ENCODE measurements at regions not wholly inside any gene's neighbourhood (a gene's known extent, or its start where the extent isn't known, plus 50 kb on each side); places are given as distances from the start of the nearest gene placed in this dataset.

DNA sequence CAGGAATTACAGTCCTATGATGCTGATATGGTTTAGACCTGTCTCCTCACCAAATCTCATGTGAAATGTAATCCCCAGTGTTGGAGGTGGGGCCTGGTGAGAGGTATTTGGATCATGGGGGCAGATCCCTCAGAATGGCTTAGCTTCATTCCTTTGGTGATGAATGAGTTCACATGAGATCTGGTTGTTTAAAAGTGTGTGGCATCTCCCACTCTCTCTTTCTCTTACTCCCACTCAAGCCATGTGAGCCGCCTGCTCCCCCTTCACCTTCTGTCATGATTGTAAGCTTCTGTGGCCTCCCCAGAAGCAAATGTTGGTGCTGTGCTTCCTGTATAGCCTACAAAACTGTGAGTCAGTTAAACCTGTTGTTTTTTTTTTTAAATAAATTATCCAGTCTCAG lies 89.4 kb upstream of the ARHGAP5 start:
- no peak for DNase-seq (ENCODE audit: extremely low spot score)
- TF ChIP-seq LEF1 (IDR thresholded peaks at IDR 0.05; ENCODE audit: borderline replicate concordance), result no peak
- TF ChIP-seq SUZ12 (IDR thresholded peaks at IDR 0.05), result no peak
- TF ChIP-seq CTBP1 (IDR thresholded peaks at IDR 0.05; ENCODE audit: borderline replicate concordance), result no peak
- no peak for TF ChIP-seq BHLHE40 (IDR thresholded peaks at IDR 0.05; ENCODE audit: borderline replicate concordance)
- TF ChIP-seq, protein P1, sequence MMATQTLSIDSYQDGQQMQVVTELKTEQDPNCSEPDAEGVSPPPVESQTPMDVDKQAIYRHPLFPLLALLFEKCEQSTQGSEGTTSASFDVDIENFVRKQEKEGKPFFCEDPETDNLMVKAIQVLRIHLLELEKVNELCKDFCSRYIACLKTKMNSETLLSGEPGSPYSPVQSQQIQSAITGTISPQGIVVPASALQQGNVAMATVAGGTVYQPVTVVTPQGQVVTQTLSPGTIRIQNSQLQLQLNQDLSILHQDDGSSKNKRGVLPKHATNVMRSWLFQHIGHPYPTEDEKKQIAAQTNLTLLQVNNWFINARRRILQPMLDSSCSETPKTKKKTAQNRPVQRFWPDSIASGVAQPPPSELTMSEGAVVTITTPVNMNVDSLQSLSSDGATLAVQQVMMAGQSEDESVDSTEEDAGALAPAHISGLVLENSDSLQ (IDR thresholded peaks at IDR 0.05), result no peak
- TF ChIP-seq SP1 (IDR thresholded peaks at IDR 0.05), result no peak
- no peak for TF ChIP-seq TARDBP (IDR thresholded peaks at IDR 0.05)
- no peak for TF ChIP-seq FOXA1 (IDR thresholded peaks at IDR 0.05)
- no peak for TF ChIP-seq ARNT (IDR thresholded peaks at IDR 0.05)
- ChIA-PET CTCF (no interaction called here), POLR2A (no interaction called here)

DNA sequence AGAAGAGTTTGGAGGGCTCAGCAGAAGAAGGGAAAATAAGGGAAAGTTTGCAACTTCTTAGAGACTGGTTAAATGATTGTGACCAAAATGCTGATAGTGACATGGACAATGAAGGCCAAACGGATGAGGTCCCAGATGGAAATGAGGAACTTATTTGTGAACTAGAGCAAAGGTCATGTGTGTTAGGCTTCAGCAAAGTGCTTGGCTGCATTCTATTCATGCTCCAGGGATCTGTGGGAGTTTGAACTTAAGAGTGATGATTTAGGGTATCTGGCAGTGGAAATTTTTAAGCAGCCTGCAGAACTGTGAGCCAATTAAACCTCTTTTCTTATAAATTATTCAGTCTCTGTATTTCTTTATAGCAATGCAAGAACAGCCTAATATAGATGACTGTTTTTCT lies 88.9 kb upstream of the ARHGAP5 start:
- POLR2A ChIA-PET, result no interaction called here
- TF ChIP-seq SP1 (IDR thresholded peaks at IDR 0.05) (no peak), LEF1 (IDR thresholded peaks at IDR 0.05; ENCODE audit: borderline replicate concordance) (no peak), BHLHE40 (IDR thresholded peaks at IDR 0.05; ENCODE audit: borderline replicate concordance) (no peak), FOXA1 (IDR thresholded peaks at IDR 0.05) (no peak), ZNF384 (IDR thresholded peaks at IDR 0.05) (no peak), HDGF (IDR thresholded peaks at IDR 0.05; ENCODE audit: borderline replicate concordance) (no peak), NFRKB (IDR thresholded peaks at IDR 0.05) (no peak), TARDBP (IDR thresholded peaks at IDR 0.05) (no peak), FOXM1 (IDR thresholded peaks at IDR 0.05; ENCODE audit: borderline replicate concordance) (no peak)

DNA sequence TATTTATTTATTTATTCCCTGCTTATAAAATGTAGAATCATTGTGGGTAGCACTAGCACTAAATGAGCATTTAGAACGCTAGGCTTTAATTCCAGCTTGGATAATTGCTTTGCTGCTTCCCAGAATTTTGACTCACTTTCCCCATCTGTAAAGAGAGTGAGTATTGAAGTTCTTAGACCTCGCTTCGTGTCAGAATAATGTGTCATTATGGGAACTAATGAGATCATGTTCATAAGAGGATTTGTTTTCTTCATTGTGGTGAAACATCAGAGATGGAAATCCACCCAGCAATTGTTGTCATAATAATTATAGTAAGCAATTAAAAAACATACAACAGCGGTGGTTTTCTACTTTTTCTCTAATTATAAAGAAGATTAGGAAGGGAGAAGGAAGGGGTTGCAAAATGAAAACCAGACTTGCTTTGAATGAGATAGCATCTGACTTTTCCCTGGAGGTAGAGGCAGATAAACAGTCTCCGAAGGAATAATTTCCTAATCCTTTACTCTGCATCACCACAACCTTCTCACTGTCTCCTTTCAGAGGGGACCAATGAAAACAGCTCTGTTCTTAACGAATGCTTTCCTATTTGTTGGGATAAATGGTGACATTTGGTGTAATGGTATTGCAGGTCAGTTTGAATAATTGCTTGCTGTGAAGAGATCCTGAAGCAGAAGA lies 86.8 kb upstream of the ARHGAP5 start:
- CTCF ChIA-PET, result no interaction called here
- DNase-seq (ENCODE audit: extremely low spot score), result no peak
- no peak for TF ChIP-seq TARDBP (IDR thresholded peaks at IDR 0.05)
- TF ChIP-seq ZNF384 (IDR thresholded peaks at IDR 0.05), result no peak
- TF ChIP-seq ARNT (IDR thresholded peaks at IDR 0.05), result no peak
- no peak for TF ChIP-seq SUZ12 (IDR thresholded peaks at IDR 0.05)
- TF ChIP-seq CTBP1 (IDR thresholded peaks at IDR 0.05; ENCODE audit: borderline replicate concordance), result no peak
- no peak for TF ChIP-seq L3MBTL2 (conservative IDR thresholded peaks at IDR 0.05)
- no peak for TF ChIP-seq FOXK2 (IDR thresholded peaks at IDR 0.05)
- TF ChIP-seq SP1 (IDR thresholded peaks at IDR 0.05), result no peak
- POLR2A ChIA-PET, result no interaction called here

More for the DNA sequence above, 88.9 kb upstream of the ARHGAP5 start:
- CTCF ChIA-PET, result no interaction called here
- DNase-seq (ENCODE audit: extremely low spot score), result no peak

DNA sequence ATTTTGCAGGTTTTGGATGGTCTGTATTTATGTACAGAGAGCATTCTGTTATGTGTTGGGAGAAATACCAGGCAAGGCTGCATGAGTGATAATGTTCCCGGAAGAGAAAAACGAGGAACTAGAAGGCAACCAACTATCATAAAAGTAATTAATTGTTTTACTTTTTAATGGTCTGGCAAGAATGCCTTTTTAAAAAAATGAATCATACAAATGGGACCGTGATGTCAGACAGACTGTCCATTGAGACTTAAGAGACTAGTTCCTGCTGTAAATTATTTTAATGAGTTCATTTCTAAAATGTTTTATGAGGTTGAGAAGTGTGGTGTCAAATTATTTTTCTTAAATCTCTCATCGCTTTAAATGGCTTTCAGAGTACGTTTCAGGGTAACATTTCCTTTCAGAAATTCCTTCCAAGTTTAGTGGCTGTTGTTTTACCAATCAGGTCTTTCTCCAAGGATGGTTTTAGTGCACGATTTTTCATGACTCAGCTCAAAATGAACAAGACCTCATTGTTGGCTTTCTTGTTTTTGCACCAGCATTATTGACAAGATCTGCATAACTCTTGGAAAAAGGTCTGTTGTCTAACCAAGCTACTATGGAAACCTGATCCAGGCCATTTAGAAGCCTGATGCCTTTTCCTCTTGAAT lies 86.1 kb upstream of the ARHGAP5 start:
- POLR2A ChIA-PET, result no interaction called here
- DNase-seq (ENCODE audit: extremely low spot score), result no peak
- no peak for TF ChIP-seq ARNT (IDR thresholded peaks at IDR 0.05)
- TF ChIP-seq, protein P1 (IDR thresholded peaks at IDR 0.05), result peak; percentile 79
- CTCF ChIA-PET, result interaction anchor here (1.0 kb wide), 1 partner anchor 480 kb away, joined by 3 read pairs; no protein-coding TSS in a partner anchor

DNA sequence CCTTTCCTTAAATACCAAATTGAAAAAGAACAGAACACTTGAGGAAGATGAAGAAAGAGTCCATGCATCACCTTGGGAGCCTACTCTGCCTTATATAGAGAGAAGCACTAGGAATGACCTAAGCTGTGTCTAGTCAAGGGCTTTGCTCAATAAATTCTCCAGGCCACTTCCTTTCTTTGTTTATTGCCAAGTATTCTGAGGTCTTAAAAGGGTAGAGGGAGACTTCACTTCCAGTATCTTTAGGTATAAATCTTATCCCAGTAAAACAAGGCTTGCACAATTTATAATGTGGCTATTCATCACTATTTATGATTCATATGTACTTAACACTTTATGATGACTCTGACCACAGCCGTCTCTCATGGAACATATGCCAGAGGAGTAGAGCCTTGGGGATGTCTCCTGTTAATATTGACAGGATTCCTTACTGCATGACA lies 85.1 kb upstream of the ARHGAP5 start:
- no peak for TF ChIP-seq L3MBTL2 (conservative IDR thresholded peaks at IDR 0.05)
- TF ChIP-seq, protein P1 (IDR thresholded peaks at IDR 0.05), result peak; percentile 49; the same call in 1 of the 2 replicates
- no peak for DNase-seq (ENCODE audit: extremely low spot score)
- POLR2A ChIA-PET, result no interaction called here
- CTCF ChIA-PET, result interaction anchor here (1.0 kb wide), 1 partner anchor 479 kb away, joined by 3 read pairs; no protein-coding TSS in a partner anchor

DNA sequence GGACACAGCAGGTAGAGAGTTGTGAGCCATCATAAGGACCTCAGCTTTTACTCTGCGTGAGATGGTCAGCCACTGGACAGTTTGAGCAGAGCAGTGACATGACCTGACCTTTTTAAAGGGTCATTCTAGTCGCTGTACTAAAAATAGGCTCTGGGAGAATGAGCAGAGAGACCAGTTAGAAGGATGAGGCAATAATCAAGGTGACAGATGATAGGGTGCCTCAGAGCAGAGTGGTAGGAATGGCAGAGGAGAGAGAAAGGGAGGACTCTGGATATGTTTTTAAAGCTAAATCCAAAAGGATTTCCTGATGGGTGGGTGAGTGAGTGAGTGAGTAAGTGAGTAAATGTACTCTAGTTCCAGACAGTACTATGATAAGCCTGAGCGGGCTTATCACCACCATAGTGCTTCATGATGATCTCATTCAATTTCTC lies 83.6 kb upstream of the ARHGAP5 start:
- CTCF ChIA-PET, result no interaction called here
- POLR2A ChIA-PET, result no interaction called here
- DNase-seq (ENCODE audit: extremely low spot score), result no peak
- TF ChIP-seq SP1 (IDR thresholded peaks at IDR 0.05), result no peak
- no peak for TF ChIP-seq FOXK2 (IDR thresholded peaks at IDR 0.05)
- no peak for TF ChIP-seq FOXA1 (IDR thresholded peaks at IDR 0.05)
- no peak for TF ChIP-seq ZNF384 (IDR thresholded peaks at IDR 0.05)
- TF ChIP-seq, protein P1 (IDR thresholded peaks at IDR 0.05), result no peak
- TF ChIP-seq LEF1 (IDR thresholded peaks at IDR 0.05; ENCODE audit: borderline replicate concordance), result no peak
- TF ChIP-seq FOXM1 (IDR thresholded peaks at IDR 0.05; ENCODE audit: borderline replicate concordance), result no peak
- TF ChIP-seq SUZ12 (IDR thresholded peaks at IDR 0.05), result no peak
- no peak for TF ChIP-seq TARDBP (IDR thresholded peaks at IDR 0.05)
- no peak for TF ChIP-seq BHLHE40 (IDR thresholded peaks at IDR 0.05; ENCODE audit: borderline replicate concordance)
- TF ChIP-seq ARNT (IDR thresholded peaks at IDR 0.05), result no peak
- no peak for TF ChIP-seq NFRKB (IDR thresholded peaks at IDR 0.05)
- no peak for TF ChIP-seq CTBP1 (IDR thresholded peaks at IDR 0.05; ENCODE audit: borderline replicate concordance)
- TF ChIP-seq L3MBTL2 (conservative IDR thresholded peaks at IDR 0.05), result no peak
- no peak for TF ChIP-seq HDGF (IDR thresholded peaks at IDR 0.05; ENCODE audit: borderline replicate concordance)
- TF ChIP-seq ELF4 (IDR thresholded peaks at IDR 0.05), result no peak

Measured in HEK293T (cell line).